Heart left ventricle (tissue), 16 donors: ENCODE measurements at regions not wholly inside any gene's neighbourhood (a gene's known extent, or its start where the extent isn't known, plus 50 kb on each side); places are given as distances from the start of the nearest gene placed in this dataset.

ENCODE experiments used
- ATAC-seq, 4 donors: fragments of 200-7000 bp; cut with Tn5 transposase; one replicate each; pipeline ENCODE4 v1.9.1; 2020 to 2022; ENCODE audit warnings: moderate library complexity in 4 of 4, mild to moderate bottlenecking in 3 of 4, moderate number of reproducible peaks in 1 of 4
- DNase-seq, 5 donors: peaks; one replicate each; pipeline ENCODE4 v3.0.0-alpha.2; 2020
- H3K27ac ChIP-seq, 12 donors: fragments of 200-600 bp; sonication (generic) in 4 of 12; one replicate each; pipeline versions ENCODE4 v1.5.0 to v1.8.0; 2016 to 2022; ENCODE audit warnings: mild to moderate bottlenecking in 2 of 12
- H3K27me3 ChIP-seq, 9 donors: fragments of 200-600 bp; sonication (generic) in 2 of 9; one replicate each; pipeline versions ENCODE4 v1.5.1 to v1.8.0; 2016 to 2022; ENCODE audit warnings: mild to moderate bottlenecking in 3 of 9
- H3K36me3 ChIP-seq, 9 donors: fragments of 200-600 bp; sonication (generic) in 2 of 9; one replicate each; pipeline versions ENCODE4 v1.5.0 to v1.8.0; 2018 to 2022; ENCODE audit warnings: mild to moderate bottlenecking in 2 of 9
- H3K4me1 ChIP-seq, 12 donors: fragments of 200-600 bp; sonication (generic) in 4 of 12; one replicate each; pipeline versions ENCODE4 v1.5.0 to v1.8.0; 2016 to 2022; ENCODE audit warnings: mild to moderate bottlenecking in 3 of 12
- H3K4me3 ChIP-seq, 12 donors: fragments of 200-600 bp; sonication (generic) in 4 of 12; one replicate each; pipeline versions ENCODE4 v1.5.0 to v1.8.0; 2017 to 2022; ENCODE audit warnings: mild to moderate bottlenecking in 9 of 12, moderate library complexity in 4 of 12
- H3K9me3 ChIP-seq, 12 donors: fragments of 200-600 bp; sonication (generic) in 4 of 12; one replicate each; pipeline versions ENCODE4 v1.5.0 to v1.8.0; 2016 to 2022; ENCODE audit warnings: mild to moderate bottlenecking in 1 of 12
- POLR2A ChIP-seq, 2 donors: fragments of 450-650 bp; IDR thresholded peaks; one replicate each; pipeline ENCODE4 v1.6.1; 2017; ENCODE audit warnings: antibody characterized with exemption in 2 of 2, mild to moderate bottlenecking in 2 of 2, moderate library complexity in 2 of 2
- WGBS, 4 donors: extraction: QIAGEN DNeasy Blood & Tissue Kit in 2 of 4; methylation state at CpG; one replicate each; pipeline versions ENCODE4 v1.1.5 to v1.1.7; 2013 to 2018; 5-methylcytosine and 5-hydroxymethylcytosine counted together
- intact Hi-C, 10 donors: fragments of 100-400 bp; cut with DNase I; formaldehyde crosslinking; loops; one replicate each; pipeline versions ENCODE4 v1.11.1 to v1.14.2; 2022
- TF ChIP-seq, protein P1 (sequence below), 12 donors: fragments of 200-600 bp; sonication (generic) in 4 of 12; IDR thresholded peaks; one replicate each; pipeline versions ENCODE4 v1.5.0 to v1.8.0; 2018 to 2022; ENCODE audit warnings: antibody characterized with exemption in 12 of 12, mild to moderate bottlenecking in 5 of 12
- donor health status: ischemic (EF 13 %, LVEDD 7.1; RV severe dilation, severe dysfunction).
- donor health status: healthy with polysubstance abuse.
- donor health status: DM: no; HTN: yes; CAD: no.
- donor health status: DM: no; HTN: no; CAD: no.
- donor health status: ischemic (EF 25% LVEDD 6.9; RV normal size, moderate dysfunction).
- donor health status: ischemic (EF 25% LVEDD 5.7; RV mildly dilated, moderate dysfunction).
- donor health status: healthy.
- donor health status: DM: yes; HTN: yes; CAD: no.
- donor health status: ischemic (EF 35%, LVEDD 5.7; RV mildly dilated, moderate dysfunction).
- donor health status: nonischemic (EF 11% LVEDD 7.7; RV severe dilation, severe dysfunction).
- donor health status: DM: yes; HTN: yes; CAD: no.
- donor health status: PGD.
- donor health status: ischemic (EF 29% LVEDD 5.4; RV normal size, mild dysfunction).
- donor health status: nonischemic (EF 23%, LVEDD 6.1; RV moderate dilation, normal function).

DNA sequence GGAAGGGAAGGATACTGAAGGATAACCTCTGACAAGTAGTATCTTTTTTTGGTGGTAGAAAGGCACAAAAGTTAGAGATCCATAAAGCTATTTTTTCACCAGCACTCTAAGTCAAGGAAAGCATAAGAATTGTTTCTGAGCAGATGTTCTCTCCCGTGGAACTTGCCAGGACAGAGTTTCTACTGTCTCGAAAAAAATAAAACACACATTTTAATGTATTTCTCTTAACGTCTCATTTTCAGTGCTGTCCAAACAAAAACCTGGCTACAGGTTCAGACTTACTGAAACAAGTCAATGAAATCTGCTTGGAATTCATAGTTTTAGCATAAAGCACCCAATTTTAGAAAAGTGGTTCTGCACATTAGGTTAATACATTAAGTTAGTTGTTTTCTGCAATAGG is 338.3 kb downstream of the LTN1 start:
- TF ChIP-seq, protein P1, sequence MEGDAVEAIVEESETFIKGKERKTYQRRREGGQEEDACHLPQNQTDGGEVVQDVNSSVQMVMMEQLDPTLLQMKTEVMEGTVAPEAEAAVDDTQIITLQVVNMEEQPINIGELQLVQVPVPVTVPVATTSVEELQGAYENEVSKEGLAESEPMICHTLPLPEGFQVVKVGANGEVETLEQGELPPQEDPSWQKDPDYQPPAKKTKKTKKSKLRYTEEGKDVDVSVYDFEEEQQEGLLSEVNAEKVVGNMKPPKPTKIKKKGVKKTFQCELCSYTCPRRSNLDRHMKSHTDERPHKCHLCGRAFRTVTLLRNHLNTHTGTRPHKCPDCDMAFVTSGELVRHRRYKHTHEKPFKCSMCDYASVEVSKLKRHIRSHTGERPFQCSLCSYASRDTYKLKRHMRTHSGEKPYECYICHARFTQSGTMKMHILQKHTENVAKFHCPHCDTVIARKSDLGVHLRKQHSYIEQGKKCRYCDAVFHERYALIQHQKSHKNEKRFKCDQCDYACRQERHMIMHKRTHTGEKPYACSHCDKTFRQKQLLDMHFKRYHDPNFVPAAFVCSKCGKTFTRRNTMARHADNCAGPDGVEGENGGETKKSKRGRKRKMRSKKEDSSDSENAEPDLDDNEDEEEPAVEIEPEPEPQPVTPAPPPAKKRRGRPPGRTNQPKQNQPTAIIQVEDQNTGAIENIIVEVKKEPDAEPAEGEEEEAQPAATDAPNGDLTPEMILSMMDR (IDR thresholded peaks at IDR 0.05): no peak
- TF ChIP-seq POLR2A (IDR thresholded peaks at IDR 0.05): no peak
- WGBS, 4 donors: 84 to 90% (median 85%) methylated on average over 3 of the region's 3 CpGs
- intact Hi-C loops: no loop called here

DNA sequence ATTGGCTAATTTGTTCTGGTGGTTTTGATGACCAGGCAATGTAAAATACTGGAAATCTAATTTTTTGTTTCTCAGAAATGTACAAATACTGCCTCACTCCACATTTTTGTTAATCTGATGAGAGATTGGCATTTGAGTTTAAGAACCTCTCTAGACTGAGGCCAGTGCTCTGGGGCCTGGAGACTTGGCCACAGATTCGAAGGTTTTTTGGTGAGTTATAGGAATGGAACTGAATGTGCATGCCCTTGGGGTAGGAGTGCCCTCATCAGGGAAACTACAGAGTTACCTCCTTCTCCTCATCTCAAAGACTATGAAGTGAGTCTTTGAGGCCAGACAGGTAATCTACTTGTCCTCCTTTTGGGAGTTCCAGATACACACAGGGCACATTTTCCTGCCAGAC is 347.9 kb downstream of the LTN1 start:
- Histone ChIP-seq H3K27ac (no peak overlapping the region), H3K4me3 (no peak overlapping the region), H3K36me3 (no peaks in the 10 kb centered on the region), H3K4me1 (no peaks in the 10 kb centered on the region), H3K27me3 (no peaks in the 10 kb centered on the region), H3K9me3 (no peaks in the 10 kb centered on the region)
- DNase-seq (no peak), ATAC-seq (no peak)
- TF ChIP-seq, protein P1 (IDR thresholded peaks at IDR 0.05): no peak
- no peak for TF ChIP-seq POLR2A (IDR thresholded peaks at IDR 0.05)
- intact Hi-C loops: no loop called here
- 76 to 89% (median 83%) methylated on average over 1 of the region's 1 CpG for WGBS, 4 donors

More for the DNA sequence above, 338.3 kb downstream of the LTN1 start:
- Histone ChIP-seq H3K27me3 (no peaks in the 10 kb centered on the region), H3K4me1 (no peaks in the 10 kb centered on the region), H3K4me3 (no peak overlapping the region), H3K36me3 (no peaks in the 10 kb centered on the region), H3K9me3 (no peaks in the 10 kb centered on the region), H3K27ac (no peak overlapping the region)
- ATAC-seq (no peak), DNase-seq (no peak)

DNA sequence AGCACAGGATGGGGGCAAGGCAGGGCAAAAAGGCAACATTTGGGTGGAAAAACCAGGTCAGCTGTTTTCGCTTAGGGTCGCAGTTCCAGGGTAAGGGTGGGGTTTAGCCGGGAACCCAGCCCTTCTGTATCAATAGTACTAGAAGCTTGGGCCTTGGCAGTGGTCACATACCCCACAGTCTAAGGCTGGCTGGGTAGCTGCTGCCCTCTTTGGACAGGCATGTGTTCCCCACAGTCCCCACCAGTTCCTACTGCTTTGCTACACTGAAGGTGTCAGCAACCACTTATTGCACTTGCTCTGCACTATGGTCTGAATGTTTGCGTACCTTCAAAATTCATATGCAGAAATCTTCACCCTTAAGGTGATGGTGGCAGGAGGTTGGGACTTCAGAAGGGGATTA is 349.8 kb downstream of the LTN1 start:
- no peaks in the 10 kb centered on the region for H3K4me1 ChIP-seq
- TF ChIP-seq, protein P1 (IDR thresholded peaks at IDR 0.05): no peak
- no peak for TF ChIP-seq POLR2A (IDR thresholded peaks at IDR 0.05)
- no peaks in the 10 kb centered on the region for H3K36me3 ChIP-seq
- no peaks in the 10 kb centered on the region for H3K27me3 ChIP-seq
- 96 to 99% (median 97%) methylated on average over 4 of the region's 4 CpGs for WGBS, 4 donors
- H3K27ac ChIP-seq: no peak overlapping the region
- H3K9me3 ChIP-seq: no peaks in the 10 kb centered on the region
- intact Hi-C loops: no loop called here
- no peak overlapping the region for H3K4me3 ChIP-seq
- ATAC-seq: peak in 3 of 4 donors; percentile 51 to 68 (median 55)
- no peak for DNase-seq

DNA sequence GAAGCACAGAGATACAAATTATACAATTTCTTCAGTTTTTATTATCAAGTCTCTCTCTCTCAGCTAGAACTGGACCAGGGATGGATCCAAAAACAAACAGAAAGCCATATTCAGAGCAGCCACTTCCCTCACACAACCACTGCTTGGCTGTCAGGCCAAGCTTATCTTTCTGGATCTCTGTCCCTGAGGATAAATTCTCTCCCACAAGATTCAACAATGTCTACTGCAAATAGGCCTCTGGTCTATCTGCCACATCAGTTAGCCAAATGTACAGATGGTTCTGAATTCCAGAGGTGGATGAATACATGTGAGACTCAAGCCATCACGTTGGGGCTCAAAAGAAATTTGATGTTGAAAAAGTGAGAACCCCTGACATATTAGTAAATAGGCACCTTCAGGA is 350.9 kb downstream of the LTN1 start:
- intact Hi-C loops: no loop called here
- H3K4me3 ChIP-seq: no peak overlapping the region
- H3K9me3 ChIP-seq: no peaks in the 10 kb centered on the region
- TF ChIP-seq, protein P1 (IDR thresholded peaks at IDR 0.05): no peak
- no peak for TF ChIP-seq POLR2A (IDR thresholded peaks at IDR 0.05)
- no peaks in the 10 kb centered on the region for H3K36me3 ChIP-seq
- WGBS, 4 donors: 65 to 83% (median 77%) methylated on average over 1 of the region's 1 CpG
- H3K27me3 ChIP-seq: no peaks in the 10 kb centered on the region
- DNase-seq (no peak), ATAC-seq (no peak)
- peaks cover 0 to 3% (median 0%) of the 10 kb centered on the region in 12 donors for H3K4me1 ChIP-seq
- H3K27ac ChIP-seq: no peak overlapping the region
